GM18502 (cell line): ENCODE measurements at regions not wholly inside any gene's neighbourhood (a gene's known extent, or its start where the extent isn't known, plus 50 kb on each side); places are given as distances from the start of the nearest gene placed in this dataset.

Experiments
- ATAC-seq: cut with Tn5 transposase; IDR thresholded peaks from one replicate; pipeline ENCODE4 v1.9.1; 2021; ENCODE audit warnings: mild to moderate bottlenecking; ENCODE audit not compliant: unreplicated experiment, poor library complexity

DNA sequence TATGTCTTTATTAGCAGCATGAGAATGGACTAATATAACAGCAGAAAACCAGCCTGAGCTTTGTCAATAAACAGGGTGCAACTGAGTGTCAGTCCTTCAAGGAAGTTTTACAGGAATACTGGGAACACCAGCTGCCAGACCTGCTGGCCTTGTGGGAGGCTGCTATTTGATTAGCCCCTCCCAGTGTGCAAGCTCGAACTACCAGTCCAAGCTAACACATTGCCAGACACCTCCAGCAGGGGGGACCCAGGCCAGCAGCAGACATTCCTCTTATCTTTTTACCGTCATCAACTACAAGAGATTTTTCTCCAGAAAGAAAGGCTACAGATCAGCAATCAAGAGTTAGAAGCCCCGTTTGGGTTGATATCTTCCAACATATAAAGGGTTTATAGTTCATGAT is 942.8 kb upstream of the TENM4 start:
- no peak for ATAC-seq

DNA sequence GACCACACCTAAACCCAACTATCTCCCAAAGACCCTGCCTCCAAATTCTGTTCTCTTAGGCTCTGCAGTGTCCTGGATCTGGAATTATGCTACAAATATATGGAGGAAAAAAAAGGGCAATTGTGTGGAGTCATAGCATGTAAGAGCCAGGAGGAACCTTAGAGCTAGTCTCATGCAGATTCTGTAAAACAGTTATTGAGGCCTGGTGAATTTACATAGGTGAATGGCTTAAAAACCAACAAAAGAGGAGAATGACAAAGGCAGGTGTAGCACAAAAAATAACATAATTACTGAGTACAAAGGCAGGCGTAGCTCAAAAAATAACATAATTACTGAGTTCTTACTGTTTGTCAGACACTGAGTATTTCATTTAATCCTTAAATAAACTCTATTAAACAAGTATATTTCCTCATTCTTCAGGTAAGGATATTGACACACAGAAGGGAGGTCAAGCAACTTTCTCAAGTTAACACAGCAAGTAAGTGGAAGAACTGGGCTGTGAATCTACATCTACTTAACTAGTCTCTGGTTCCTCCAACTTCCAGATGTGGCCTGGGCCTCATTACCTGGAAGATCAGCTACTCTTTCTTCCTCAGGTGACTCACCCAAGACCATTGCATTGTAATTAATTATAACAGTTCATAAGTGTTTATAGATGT is 938.9 kb upstream of the TENM4 start:
- ATAC-seq = no peak

DNA sequence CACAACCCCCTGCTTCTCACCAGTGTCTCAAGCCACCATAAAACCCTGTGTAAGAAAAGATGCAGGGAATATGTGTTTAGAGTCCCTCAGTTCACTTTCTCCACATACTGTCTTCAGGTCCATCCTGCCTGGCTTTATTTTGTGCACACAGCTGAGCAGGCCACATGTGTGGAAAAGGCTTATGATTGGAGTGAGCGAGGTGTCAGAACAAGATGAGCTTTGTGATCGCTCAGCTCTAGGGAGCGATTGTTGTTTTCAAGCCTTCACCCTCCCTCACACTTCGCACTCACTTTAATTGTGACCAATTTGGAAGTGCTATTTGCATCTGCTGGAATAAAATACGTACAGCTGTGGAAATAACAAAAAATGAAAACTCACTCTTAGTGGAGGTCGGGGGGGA is 931.1 kb upstream of the TENM4 start:
- no peak for ATAC-seq

DNA sequence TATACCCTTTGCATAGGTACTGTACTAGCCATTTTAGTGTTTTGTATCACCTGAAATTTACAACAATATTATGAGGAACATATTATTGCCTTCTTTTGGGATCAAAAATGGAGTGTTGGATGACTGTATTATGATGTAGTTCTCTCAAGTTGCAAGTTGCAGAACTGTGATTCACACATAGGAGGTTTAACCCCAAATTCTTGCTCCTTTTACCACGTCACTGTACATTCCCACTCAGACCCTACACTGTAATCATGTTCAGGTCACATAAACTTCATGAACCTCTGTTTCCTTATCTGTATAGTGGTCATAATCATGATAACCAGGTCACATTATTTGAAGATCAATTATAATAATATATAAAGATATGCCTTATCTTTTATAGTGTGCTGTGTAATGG is 925.1 kb upstream of the TENM4 start:
- no peak for ATAC-seq

DNA sequence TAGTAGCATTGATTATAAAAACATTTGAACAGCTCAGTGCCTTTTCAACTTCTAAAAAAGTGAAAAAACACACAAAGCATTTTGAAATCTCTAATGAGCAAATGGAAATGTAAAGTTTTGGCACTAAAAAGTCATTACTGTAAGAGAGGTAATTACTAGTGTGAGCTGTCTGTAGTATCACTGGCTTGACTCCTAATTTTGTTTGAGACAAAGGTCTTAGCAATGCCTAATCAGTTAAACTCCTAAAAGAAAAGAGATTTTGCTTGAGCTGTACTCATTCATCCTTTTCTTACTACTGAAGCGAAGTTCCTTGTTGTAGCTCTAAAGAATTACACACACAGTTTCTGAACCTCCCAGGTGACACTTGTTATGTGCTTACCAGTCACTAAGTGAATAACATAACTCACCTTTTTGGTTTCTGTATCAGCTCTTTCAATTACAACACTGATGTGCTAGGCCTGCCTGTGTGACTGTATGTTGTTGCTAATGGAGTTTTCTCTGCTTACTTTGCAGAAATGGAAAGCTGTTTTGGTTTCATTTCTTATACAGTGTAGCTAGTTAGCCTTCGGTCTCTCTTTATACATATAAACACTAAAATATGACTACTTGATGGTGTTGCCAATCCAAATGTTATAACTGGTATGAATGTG is 924.4 kb upstream of the TENM4 start:
- peak; percentile 62 for ATAC-seq

DNA sequence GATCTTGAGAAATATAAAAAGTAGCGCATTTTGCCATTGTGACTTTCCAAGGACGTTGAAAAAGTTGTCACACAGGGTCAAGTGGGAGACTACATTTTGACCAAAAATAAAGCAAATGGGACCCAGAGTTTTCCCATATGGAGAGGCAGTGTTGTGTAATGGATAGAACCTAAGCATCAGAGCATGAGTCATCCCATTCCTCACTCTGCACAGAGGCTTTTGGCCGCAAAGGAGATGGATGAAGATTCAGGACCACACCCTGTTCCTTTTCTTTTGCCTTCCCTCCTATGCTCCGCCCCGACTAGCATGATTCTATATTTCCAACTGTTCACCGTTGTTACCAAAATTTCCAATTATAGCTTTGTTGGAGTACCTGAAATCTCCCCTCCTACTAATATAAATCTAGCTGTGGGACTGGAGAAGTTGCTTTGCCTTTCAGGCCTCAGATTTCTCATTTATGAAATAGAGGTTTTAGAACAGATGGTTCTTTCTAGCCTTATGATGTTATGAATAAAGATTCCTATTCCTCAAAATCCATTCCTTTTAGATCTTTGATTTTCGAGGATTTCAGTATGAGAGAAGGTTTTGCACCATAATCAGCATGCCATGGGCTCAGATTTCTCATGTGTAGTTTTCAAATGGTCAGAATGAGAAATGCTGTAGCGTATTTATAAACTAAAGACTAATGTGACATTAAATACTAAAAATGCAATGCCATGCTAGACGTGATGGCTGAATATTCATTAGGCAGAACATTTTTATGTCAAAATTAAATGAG is 921.9 kb upstream of the TENM4 start:
- ATAC-seq = no peak

DNA sequence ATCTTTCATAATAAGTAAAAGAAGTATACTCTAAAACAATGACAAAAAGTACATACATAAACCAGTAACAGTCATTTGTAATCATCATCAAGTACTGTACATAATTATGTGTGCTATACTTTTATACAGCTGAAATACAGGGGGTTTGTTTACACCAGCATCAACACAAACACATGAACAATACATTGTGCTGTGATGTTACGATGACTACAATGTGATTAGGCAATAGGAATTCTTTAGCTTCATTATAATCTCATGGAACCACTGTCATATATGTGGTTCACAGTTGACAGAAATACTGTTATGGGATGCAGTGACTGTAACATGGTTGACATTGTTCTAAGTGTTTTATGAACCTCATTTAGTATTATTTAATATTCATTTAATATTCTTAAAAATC is 914.4 kb upstream of the TENM4 start:
- no peak for ATAC-seq

DNA sequence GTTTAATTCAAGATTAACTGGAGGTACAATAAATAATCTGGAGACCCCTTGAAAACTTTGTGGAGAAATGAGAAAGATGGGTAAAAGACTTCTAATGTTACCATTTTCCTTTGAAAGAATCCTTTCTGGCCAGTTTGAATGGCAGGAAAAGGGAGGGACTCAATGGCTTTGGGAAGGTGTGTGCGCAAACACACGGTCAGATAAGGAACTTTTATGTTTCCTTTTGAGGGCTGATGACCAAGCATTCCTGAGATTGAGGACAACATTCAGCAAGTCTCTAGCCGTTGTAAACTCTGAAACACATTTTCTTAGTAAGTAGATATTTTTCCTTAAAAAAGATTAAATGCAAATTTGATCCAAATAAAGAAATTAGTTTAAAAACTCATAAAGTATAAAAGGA is 909.7 kb upstream of the TENM4 start:
- no peak for ATAC-seq

DNA sequence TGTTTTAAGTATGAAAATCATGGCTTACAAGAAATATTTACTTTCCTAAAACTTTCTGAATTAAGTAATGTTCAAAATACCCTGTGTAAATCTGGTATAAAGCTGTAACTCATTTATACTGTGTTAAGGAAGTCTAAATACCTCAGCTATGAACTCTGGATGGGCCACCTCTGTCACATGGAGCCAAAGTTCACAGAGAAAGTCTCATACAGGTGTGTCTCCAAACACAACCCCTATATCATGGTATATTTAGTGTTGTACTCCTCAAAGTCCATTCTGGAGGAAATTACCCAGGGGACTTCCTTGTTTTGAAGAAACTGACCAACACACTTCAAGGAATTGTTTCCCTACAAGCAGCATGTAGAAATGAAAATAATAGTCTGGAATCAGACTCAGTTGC is 909.2 kb upstream of the TENM4 start:
- no peak for ATAC-seq

DNA sequence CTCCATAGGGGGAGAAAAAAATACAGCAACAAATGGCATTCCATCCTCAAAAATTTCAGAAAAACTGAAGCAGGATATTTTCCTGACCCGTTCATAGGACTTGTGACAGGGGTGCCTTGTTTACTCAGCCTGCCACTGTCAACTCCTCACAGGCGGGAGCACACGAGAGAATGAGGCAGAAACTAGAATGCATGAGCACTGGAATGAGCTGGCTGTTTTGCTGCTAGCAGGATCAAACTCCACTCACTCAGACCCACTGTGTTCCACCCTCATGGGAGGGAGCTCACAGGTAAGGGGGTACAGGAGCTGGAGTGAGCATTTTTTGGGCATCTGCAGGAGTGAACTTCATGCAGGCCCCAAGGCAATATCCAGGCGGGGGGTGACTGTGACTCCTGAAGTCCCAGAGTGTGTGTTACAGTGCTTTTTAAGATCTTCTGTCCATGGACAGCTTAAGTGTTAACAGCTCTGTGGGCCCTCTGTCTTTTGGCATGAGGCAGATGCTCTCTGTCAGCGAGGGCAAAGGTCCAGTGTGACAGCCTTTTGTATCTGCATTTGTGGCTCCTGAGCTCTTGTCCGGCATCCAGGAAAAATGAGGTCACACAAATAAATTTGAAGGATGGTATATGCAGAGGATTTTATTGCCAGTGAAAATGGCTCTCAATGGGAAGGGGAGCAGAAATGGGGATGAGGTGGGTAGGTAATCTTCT is 905.7 kb upstream of the TENM4 start:
- ATAC-seq = no peak

DNA sequence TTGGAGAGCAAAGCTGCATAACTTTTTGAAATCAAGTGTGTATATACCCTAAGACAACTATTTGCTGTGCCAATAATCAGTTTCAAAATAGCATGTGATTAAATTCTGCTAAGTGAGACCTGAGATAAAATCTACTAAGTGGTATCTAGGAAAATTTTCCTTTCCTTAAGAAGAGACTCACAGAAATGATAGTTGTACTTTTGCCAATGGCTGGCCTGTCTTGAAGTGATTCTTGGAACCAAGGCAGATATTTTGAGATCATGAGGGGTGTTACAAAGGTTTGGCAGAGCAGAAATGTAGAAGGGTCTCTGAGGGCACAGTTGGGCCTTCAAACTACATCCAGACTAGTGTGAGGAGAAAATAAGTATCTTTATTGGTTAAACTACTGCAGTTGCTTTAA is 902.6 kb upstream of the TENM4 start:
- no peak for ATAC-seq

DNA sequence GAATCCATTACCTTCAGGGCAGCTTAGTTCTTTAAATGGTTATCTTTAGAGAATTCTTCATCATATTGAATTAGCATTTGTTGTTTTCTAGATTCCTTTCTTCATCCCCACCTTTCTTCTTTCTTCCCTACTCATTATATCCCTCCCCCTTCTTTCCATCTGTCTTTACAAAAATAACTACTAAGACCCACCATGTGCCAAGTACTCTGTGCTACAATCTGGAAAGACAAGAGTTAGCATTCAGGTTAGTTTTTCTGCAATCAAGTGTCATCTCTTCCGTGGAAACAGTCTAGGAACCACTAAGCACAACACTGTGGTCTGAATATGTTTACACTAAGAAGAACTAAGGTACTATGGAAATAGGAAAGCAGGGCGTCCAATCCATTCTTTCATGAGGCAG is 897.4 kb upstream of the TENM4 start:
- no peak for ATAC-seq

DNA sequence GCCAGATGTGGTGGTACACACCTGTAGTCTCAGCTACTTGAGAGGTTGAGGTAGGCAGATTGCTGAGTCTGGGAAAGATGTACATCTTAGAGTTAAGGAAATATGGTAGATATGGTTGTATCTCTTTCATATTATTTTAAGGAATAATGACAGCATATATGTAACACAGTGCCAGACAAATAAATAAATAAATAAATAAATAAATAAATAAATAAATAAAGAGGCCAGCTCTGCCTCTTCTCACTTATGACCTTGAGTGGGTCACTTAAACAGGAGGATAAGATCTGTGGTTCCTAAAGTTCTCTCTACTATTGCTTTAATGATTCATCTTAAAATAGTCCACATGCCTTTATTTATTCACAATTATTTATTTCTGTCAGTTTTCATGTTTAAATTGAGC is 890.9 kb upstream of the TENM4 start:
- no peak for ATAC-seq

DNA sequence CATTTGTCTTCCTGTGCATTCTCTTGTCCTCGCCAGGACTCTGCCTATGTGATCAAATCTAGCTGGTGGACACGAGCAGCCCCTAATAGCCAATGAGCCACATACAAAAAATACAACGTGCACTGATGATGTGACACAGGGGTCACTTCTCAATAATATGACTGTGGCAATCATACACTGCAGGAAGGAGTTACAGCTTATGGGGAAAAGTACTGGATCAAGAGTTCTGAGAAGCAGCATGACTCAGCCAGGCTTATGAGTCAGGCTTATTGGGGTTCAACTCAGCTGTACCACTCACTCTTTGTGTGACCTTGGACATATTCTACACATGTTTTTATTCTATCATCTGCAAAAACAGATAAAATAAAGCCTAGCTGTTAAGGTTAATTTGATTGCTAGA is 889.4 kb upstream of the TENM4 start:
- no peak for ATAC-seq

DNA sequence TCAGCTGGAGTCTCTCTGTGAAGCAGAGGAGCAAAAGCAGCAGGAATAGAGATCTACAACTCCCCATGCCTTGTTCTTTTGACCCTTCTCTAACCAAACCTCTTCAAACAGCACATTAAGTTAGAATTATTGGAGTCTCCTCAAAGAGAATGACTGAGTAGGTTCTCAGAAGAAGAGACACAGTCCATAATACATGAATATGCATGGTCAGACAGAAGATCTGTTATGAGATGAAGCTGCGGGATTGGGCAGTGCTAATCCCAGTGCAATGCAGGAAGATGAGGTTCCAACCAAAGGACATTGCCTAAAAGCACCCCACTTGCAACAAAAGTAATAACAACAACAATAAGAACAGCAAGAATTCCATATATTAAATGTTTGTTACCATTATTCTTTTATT is 887.9 kb upstream of the TENM4 start:
- no peak for ATAC-seq

DNA sequence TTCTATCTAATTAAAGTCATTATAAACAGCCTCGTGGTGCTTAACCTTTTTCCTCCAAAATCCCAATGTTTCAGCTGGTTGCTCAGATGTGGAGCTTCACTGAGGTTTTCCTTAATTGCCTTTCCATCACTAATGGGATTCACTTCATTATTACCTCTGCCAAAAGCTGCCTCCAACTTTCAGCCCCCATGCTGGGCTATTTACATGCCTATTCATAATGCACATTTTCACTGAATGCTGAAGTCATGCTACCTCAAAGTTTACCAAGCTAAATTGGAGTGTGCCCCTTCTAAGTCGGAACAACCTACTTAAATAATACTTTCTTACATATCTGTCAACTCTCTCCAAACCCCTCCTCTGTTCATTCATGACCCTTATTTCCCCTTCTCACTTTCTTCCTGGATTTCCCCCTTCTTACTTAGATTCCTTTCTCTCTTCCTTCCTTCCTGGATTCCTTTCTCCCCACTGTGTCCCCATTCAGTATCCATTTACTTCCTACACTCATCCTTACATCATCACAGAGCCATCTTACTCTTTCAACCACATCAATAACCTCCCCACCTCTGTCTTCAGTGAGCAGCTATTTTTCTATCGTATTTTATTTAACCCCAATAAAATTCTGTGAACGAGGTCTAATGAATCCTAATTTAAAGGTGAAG is 887.3 kb upstream of the TENM4 start:
- ATAC-seq = no peak

DNA sequence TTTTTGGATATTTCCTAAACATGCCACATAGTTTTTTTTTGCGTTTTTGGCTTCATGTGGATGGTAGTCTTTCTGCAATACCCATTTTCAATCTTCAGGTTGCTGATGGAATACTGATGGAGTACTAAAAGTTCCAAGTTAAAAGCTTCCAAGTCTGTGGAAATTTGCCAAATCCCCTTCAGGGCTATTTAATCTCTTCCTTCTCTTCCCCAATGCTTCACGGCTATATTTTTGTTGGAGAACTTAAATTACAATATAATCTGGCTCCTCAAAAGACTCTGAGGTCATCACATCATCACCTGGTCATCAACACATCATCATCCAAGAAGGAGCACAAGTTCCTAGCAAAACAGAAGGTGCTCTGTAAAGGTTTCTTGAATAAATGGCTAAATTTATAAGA is 881.0 kb upstream of the TENM4 start:
- ATAC-seq = no peak

DNA sequence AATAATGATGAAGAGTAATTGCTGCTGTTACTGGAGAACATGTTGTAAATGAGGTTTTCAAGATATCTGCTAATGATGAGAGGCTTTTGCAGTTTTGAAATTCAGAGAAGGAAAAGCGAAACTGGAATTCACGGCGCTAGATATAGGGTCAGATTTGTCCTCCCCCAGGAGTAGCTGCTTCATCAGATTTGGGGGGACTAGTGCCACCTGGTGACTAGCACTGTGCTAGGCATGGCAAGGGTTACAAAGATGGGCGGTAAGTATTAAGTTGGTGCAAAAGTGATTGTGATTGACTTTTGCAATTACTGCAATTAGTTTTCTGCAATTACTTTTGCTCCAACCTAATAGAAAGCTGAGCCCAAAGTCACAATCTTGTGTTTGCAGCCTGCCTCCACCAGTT is 879.9 kb upstream of the TENM4 start:
- ATAC-seq = no peak

DNA sequence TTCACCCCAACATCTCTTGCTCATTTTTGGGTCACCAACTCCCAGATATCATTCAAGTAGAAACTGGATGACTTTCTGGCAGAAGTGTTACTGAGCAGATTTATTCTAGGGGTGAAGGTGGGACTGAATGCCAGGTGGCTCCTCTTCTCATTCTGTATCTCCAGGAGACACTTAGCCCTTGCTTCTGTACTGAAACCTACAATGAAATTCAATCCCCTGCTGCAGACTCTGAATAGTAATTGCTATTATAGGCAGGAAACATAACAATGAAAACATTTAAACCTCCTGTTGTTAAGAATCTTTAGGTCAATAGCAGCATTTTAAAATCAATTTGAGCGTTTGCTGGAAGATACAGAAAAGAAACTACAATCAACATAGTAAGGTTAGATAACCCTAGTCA is 879.4 kb upstream of the TENM4 start:
- no peak for ATAC-seq

DNA sequence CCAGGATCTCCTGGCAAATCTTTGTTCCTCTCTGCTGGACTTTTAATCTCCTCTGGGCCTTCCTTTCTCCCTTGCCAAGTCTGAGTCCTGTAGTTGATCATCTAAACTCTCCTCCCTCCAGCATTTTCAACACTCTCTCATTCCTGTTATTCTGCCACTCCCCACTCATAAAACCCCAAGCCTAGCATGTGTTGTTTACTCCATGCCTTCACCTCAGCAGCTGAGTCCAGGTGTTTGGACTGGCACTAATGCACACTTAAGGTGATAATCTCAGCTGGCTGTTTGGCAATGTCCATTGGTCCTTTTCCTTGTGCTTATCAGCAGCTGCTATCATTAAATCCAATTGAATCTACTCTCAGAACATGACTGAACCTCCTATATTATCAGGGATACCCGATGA is 876.8 kb upstream of the TENM4 start:
- no peak for ATAC-seq

DNA sequence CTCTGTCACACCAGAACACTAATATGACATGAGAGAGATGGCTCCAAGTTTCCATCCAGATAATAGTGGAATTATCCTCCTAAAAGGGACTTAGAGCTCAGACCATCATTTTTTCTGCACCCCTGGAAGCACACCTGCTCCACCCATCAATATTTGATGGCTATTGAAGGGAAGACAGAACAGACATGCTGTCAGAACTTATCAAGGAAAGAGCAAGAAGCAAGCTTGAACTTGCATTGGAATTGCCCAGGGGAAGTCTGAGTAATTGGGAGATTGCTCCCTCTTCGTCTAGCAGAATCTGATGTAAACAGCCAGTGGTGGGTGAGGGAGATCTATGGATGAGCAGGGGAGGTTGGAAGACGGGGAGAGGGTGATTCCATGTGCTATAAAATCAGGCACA is 874.4 kb upstream of the TENM4 start:
- no peak for ATAC-seq
